Transverse colon (tissue), 4 donors: ENCODE measurements at regions not wholly inside any gene's neighbourhood (a gene's known extent, or its start where the extent isn't known, plus 50 kb on each side); places are given as distances from the start of the nearest gene placed in this dataset.

Experiments used
- DNase-seq: peaks from one replicate; pipeline ENCODE4 v3.0.0-alpha.2; 2019
- H3K27ac ChIP-seq, 4 donors: fragments of 200-600 bp; sonication (generic); 2 replicates each; pipeline ENCODE4 v1.5.1; 2016 to 2018; ENCODE audit warnings: inconsistent platforms in 4 of 4
- H3K27me3 ChIP-seq: fragments of 200-600 bp; sonication (generic); 2 replicates; pipeline ENCODE4 v1.5.1; 2017; ENCODE audit warnings: inconsistent platforms
- H3K36me3 ChIP-seq, 4 donors: fragments of 200-600 bp; sonication (generic); 2 replicates each; pipeline ENCODE4 v1.5.1; 2017 to 2019; ENCODE audit warnings: inconsistent platforms in 4 of 4
- H3K4me1 ChIP-seq, 4 donors: fragments of 200-600 bp; sonication (generic); 2 replicates each; pipeline ENCODE4 v1.5.1; 2017 to 2020; ENCODE audit warnings: inconsistent platforms in 4 of 4
- H3K4me3 ChIP-seq, 4 donors: fragments of 200-600 bp; sonication (generic); 1 replicate in 1 of 4; 2 replicates in 3 of 4; pipeline versions ENCODE4 v1.5.1 to v1.6.1; 2017 to 2019; ENCODE audit warnings: inconsistent platforms in 4 of 4
- H3K9me3 ChIP-seq, 2 donors: fragments of 200-600 bp; sonication (generic); 2 replicates each; pipeline ENCODE4 v1.5.1; 2017 to 2019; ENCODE audit warnings: inconsistent platforms in 2 of 2
- CTCF ChIP-seq, 5 experiments: fragments of 200-600 bp in 3 of 5; fragments of 450-650 bp in 2 of 5; sonication (generic) in 3 of 5; IDR thresholded peaks; 1 replicate in 2 of 5; 2 replicates in 3 of 5; pipeline ENCODE4 v1.5.1; 2016 to 2017; ENCODE audit warnings: antibody characterized with exemption in 5 of 5, inconsistent platforms in 3 of 5, mild to moderate bottlenecking in 2 of 5, moderate library complexity in 1 of 5
- EP300 ChIP-seq: sonication (generic); formaldehyde crosslinking; IDR thresholded peaks from one replicate; pipeline ENCODE4 v1.6.1; 2017; ENCODE audit warnings: antibody characterized with exemption, low read depth
- POLR2A ChIP-seq: fragments of 450-650 bp; IDR thresholded peaks from one replicate; pipeline ENCODE4 v1.6.1; 2016; ENCODE audit warnings: antibody characterized with exemption, mild to moderate bottlenecking, moderate library complexity
- POLR2AphosphoS5 ChIP-seq, 3 donors: sonication (generic); formaldehyde crosslinking; IDR thresholded peaks; one replicate each; pipeline ENCODE4 v1.6.1; 2016; ENCODE audit warnings: antibody characterized with exemption in 3 of 3
- WGBS, 2 donors: methylation state at CpG; one replicate each; pipeline ENCODE4 v1.1.5; 2018; ENCODE audit warnings: low coverage in 1 of 2; 5-methylcytosine and 5-hydroxymethylcytosine counted together
- in situ Hi-C, 4 donors: fragments of 200-750 bp; cut with MboI; loops; one replicate each; pipeline versions ENCODE4 v1.15.0 to v1.15.1; 2017; ENCODE audit warnings: low sequenced_read_pairs in 3 of 4, low pct_ligation_motif_present in 1 of 4, low pct_unique_long_range_greater_than_20kb in 1 of 4
- intact Hi-C: fragments of 100-400 bp; cut with DNase I; formaldehyde crosslinking; loops from one replicate; pipeline ENCODE4 v1.15.1; 2023; ENCODE audit warnings: low total_unique reads

- in situ Hi-C loops (no loop called here), intact Hi-C loops (no loop called here)
- H3K27me3 ChIP-seq, result no peaks in the 10 kb centered on the region
- 79 to 80% methylated on average over 2 to 4 of the region's 4 CpGs for WGBS, 2 donors
- H3K4me3 ChIP-seq, result no peak overlapping the region
- no peak overlapping the region for H3K27ac ChIP-seq
- H3K4me1 ChIP-seq, result no peaks in the 10 kb centered on the region
- no peaks in the 10 kb centered on the region for H3K9me3 ChIP-seq
- no peak for DNase-seq
- H3K36me3 ChIP-seq, result no peaks in the 10 kb centered on the region
- TF ChIP-seq POLR2A (no peak), CTCF (IDR thresholded peaks at IDR 0.05) (no peak), POLR2AphosphoS5 (IDR thresholded peaks at IDR 0.05) (no peak), EP300 (no peak)
These were observed 609.5 kb upstream of the RGMB start for GRCh38 chr5:98163796-98164493.

- intact Hi-C loops, result no loop called here
These were observed 604.6 kb upstream of the RGMB start for GRCh38 chr5:98168871-98169270.

GRCh38 chr5:98170994-98171393 is 602.5 kb upstream of the RGMB start:
- Histone ChIP-seq H3K36me3 (no peaks in the 10 kb centered on the region), H3K9me3 (no peaks in the 10 kb centered on the region), H3K4me3 (no peak overlapping the region), H3K27ac (no peak overlapping the region), H3K4me1 (no peaks in the 10 kb centered on the region), H3K27me3 (no peaks in the 10 kb centered on the region)
- no peak for DNase-seq
- in situ Hi-C loops (no loop called here), intact Hi-C loops (no loop called here)
- TF ChIP-seq POLR2A (no peak), EP300 (no peak), CTCF (IDR thresholded peaks at IDR 0.05) (no peak), POLR2AphosphoS5 (IDR thresholded peaks at IDR 0.05) (no peak)
- WGBS, 2 donors, result 71 to 100% methylated on average over 1 to 5 of the region's 5 CpGs

More at GRCh38 chr5:98168871-98169270, 604.6 kb upstream of the RGMB start:
- Histone ChIP-seq H3K9me3 (no peaks in the 10 kb centered on the region), H3K4me3 (no peak overlapping the region), H3K4me1 (no peaks in the 10 kb centered on the region), H3K27me3 (no peaks in the 10 kb centered on the region), H3K36me3 (no peaks in the 10 kb centered on the region), H3K27ac (no peak overlapping the region)
- WGBS, 2 donors, result 55 to 71% methylated on average over 2 of the region's 2 CpGs
- no peak for DNase-seq
- in situ Hi-C loops, result no loop called here
- TF ChIP-seq POLR2A (no peak), EP300 (no peak), POLR2AphosphoS5 (IDR thresholded peaks at IDR 0.05) (no peak), CTCF (IDR thresholded peaks at IDR 0.05) (no peak)

GRCh38 chr5:98173334-98173733 is 600.1 kb upstream of the RGMB start:
- no peak for TF ChIP-seq EP300
- TF ChIP-seq CTCF (IDR thresholded peaks at IDR 0.05), result no peak
- no peak for TF ChIP-seq POLR2A
- TF ChIP-seq POLR2AphosphoS5 (IDR thresholded peaks at IDR 0.05), result no peak
- H3K36me3 ChIP-seq, result no peaks in the 10 kb centered on the region
- intact Hi-C loops, result no loop called here

More at GRCh38 chr5:98173334-98173733, 600.1 kb upstream of the RGMB start:
- no peak overlapping the region for H3K4me3 ChIP-seq
- H3K9me3 ChIP-seq, result no peaks in the 10 kb centered on the region
- no peaks in the 10 kb centered on the region for H3K27me3 ChIP-seq
- in situ Hi-C loops, result no loop called here
- H3K27ac ChIP-seq, result no peak overlapping the region
- H3K4me1 ChIP-seq, result no peaks in the 10 kb centered on the region
- no peak for DNase-seq
